Choroid plexus epithelial cell (primary cell): ENCODE measurements at regions not wholly inside any gene's neighbourhood (a gene's known extent, or its start where the extent isn't known, plus 50 kb on each side); places are given as distances from the start of the nearest gene placed in this dataset.

Experiments used
- DNase-seq: peaks from one replicate; pipeline ENCODE4 v3.0.0-alpha.2; 2010; ENCODE audit warnings: low read depth
- H3K4me3 ChIP-seq: 2 replicates; pipeline ENCODE4 v1.5.1; 2011; ENCODE audit warnings: low read depth, mild to moderate bottlenecking, control low read depth, low read length, moderate library complexity
- TF ChIP-seq, protein P1 (sequence below): conservative IDR thresholded peaks from 2 replicates; pipeline ENCODE4 v1.5.1; 2011; ENCODE audit warnings: low read depth, mild to moderate bottlenecking, control low read depth, inconsistent platforms, low read length, moderate library complexity

- TF ChIP-seq, protein P1, sequence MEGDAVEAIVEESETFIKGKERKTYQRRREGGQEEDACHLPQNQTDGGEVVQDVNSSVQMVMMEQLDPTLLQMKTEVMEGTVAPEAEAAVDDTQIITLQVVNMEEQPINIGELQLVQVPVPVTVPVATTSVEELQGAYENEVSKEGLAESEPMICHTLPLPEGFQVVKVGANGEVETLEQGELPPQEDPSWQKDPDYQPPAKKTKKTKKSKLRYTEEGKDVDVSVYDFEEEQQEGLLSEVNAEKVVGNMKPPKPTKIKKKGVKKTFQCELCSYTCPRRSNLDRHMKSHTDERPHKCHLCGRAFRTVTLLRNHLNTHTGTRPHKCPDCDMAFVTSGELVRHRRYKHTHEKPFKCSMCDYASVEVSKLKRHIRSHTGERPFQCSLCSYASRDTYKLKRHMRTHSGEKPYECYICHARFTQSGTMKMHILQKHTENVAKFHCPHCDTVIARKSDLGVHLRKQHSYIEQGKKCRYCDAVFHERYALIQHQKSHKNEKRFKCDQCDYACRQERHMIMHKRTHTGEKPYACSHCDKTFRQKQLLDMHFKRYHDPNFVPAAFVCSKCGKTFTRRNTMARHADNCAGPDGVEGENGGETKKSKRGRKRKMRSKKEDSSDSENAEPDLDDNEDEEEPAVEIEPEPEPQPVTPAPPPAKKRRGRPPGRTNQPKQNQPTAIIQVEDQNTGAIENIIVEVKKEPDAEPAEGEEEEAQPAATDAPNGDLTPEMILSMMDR = no peak
- no peak for DNase-seq
- H3K4me3 ChIP-seq = no peak overlapping the region
Observed at GRCh38 chrX:5526191-5526590, 702.5 kb downstream of the NLGN4X start.

DNA sequence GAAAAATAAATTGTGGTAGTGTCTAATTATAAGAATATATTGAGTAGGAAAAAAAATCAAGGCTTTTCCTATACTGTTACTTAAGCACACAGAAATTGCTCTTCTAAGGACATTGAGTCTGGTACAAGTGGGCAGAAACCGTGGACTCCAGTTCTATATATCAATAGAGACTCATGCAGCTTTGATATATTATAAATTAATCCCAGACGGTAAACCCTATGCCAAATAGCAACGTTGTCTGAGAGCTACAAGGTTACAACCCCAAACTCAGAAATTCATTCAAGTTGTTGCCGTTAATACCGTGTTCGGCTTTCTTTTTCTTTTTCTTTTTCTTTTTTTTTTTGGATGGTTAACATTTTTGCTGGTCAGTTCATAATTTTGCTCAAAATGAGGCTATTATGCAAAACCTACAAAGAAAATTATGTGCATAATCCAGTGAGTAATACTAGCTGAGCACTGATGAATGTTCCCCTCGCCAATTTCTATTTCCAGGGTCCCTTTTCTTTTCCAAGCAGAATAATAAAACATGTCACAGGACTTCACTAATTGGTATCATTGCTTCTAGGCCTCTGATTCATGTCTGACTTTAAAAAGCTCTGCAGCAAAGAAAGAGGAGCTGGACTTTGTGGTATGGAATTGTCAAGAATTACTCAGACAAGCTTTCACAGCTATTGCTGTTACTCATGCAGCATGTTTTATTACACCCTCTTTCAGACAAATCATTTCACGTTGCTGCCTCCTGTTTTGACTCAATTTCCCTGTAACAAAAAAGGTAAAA lies 737.7 kb downstream of the NLGN4X start:
- TF ChIP-seq, protein P1 = no peak
- DNase-seq = no peak
- H3K4me3 ChIP-seq = no peak overlapping the region

GRCh38 chrX:5474282-5474681 lies 754.4 kb downstream of the NLGN4X start:
- TF ChIP-seq, protein P1 = no peak
- H3K4me3 ChIP-seq = no peak overlapping the region
- no peak for DNase-seq

GRCh38 chrX:5458300-5458842 lies 770.3 kb downstream of the NLGN4X start:
- DNase-seq = no peak
- TF ChIP-seq, protein P1 = no peak

GRCh38 chrX:5449323-5449722 lies 779.3 kb downstream of the NLGN4X start:
- DNase-seq = no peak
- TF ChIP-seq, protein P1 = no peak
- no peak overlapping the region for H3K4me3 ChIP-seq

More at GRCh38 chrX:5458300-5458842, 770.3 kb downstream of the NLGN4X start:
- H3K4me3 ChIP-seq = no peak overlapping the region

- TF ChIP-seq, protein P1 = no peak
- DNase-seq = no peak
- no peak overlapping the region for H3K4me3 ChIP-seq
Observed at GRCh38 chrX:5431823-5432222, 796.8 kb downstream of the NLGN4X start.

GRCh38 chrX:5425119-5425518 lies 803.5 kb downstream of the NLGN4X start:
- no peak overlapping the region for H3K4me3 ChIP-seq
- DNase-seq = no peak
- TF ChIP-seq, protein P1 = no peak
